ENCODE measurements at regions not wholly inside any gene's neighbourhood (a gene's known extent, or its start where the extent isn't known, plus 50 kb on each side); places are given as distances from the start of the nearest gene placed in this dataset.
"Not testable (repeated sequence)": the region's sequence is repeated elsewhere in the genome, so short reads cannot be mapped to it uniquely, and the experiment has no call there.

- POLR2A ChIA-PET, result no interaction called here
- H3K4me3 Mint-ChIP-seq, result no peak overlapping the region
- no peaks in the 10 kb centered on the region for H3K27me3 Mint-ChIP-seq
- H3K4me1 Mint-ChIP-seq, result no peaks in the 10 kb centered on the region
- no peak for ATAC-seq (ENCODE audit: low read depth)
- peaks cover 2% of the 10 kb centered on the region for H3K9me3 Mint-ChIP-seq
- H3K36me3 Mint-ChIP-seq, result no peaks in the 10 kb centered on the region
- DNase-seq, result no peak
- H3K27ac Mint-ChIP-seq, result no peak overlapping the region
These were observed 241.4 kb upstream of the DGKB start for GRCh38 chr7:15143936-15144335.

- Mint-ChIP-seq H3K27ac (no peak overlapping the region), H3K9me3 (peaks cover 2% of the 10 kb centered on the region), H3K4me1 (no peaks in the 10 kb centered on the region), H3K36me3 (no peaks in the 10 kb centered on the region), H3K4me3 (no peak overlapping the region), H3K27me3 (no peaks in the 10 kb centered on the region)
- DNase-seq (no peak), ATAC-seq (ENCODE audit: low read depth) (no peak)
- POLR2A ChIA-PET, result no interaction called here
These were observed 240.6 kb upstream of the DGKB start for GRCh38 chr7:15143121-15143520.

DNA sequence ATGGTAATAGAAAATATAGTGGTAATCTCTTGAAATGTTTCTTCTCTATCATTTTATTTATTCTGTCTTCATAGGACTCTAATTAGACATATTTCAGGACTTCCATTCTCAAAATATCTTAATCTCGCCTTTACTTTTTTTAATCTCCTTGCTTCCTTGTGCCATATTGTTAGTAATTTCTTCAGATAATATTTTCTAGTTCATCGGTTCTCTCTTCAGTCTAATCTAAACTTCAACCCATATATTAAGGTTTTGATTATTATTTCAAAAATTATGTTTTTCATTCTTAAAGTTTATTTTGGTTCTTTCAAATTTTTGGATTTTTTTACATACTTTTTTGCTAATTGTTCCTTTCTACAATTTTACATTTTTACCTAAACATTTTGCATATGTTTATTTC is 237.9 kb upstream of the DGKB start:
- H3K4me3 Mint-ChIP-seq, result no peak overlapping the region
- H3K27ac Mint-ChIP-seq, result no peak overlapping the region
- no peaks in the 10 kb centered on the region for H3K27me3 Mint-ChIP-seq
- POLR2A ChIA-PET, result no interaction called here
- H3K9me3 Mint-ChIP-seq, result no peaks in the 10 kb centered on the region
- no peaks in the 10 kb centered on the region for H3K4me1 Mint-ChIP-seq
- DNase-seq (no peak), ATAC-seq (ENCODE audit: low read depth) (no peak)
- H3K36me3 Mint-ChIP-seq, result no peaks in the 10 kb centered on the region

DNA sequence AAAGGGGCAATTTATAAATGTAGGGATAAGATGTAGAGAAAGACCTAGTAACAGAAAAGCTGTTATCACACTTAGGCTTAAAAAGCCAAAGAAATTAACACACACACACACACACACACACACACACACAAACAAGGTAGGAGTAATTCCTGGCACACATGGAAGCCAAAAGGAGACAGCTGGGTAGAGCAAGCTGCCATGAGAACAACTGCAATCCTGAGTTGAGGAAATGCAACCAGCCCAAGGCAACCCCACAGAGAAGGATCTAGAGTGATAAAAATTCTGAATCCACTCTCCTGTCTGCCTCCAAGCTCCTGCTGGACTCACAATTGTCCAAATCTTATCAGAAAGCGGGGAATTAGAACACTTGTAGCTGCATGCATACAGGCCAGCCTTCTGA is 229.1 kb upstream of the DGKB start:
- Mint-ChIP-seq H3K27ac (no peak overlapping the region), H3K4me1 (no peaks in the 10 kb centered on the region), H3K9me3 (peaks cover 3% of the 10 kb centered on the region), H3K4me3 (no peak overlapping the region), H3K36me3 (no peaks in the 10 kb centered on the region), H3K27me3 (no peaks in the 10 kb centered on the region)
- POLR2A ChIA-PET, result no interaction called here
- no peak for DNase-seq
- ATAC-seq (ENCODE audit: low read depth), result no peak

GRCh38 chr7:15130666-15131541 is 228.4 kb upstream of the DGKB start:
- Mint-ChIP-seq H3K4me3 (no peak overlapping the region), H3K27me3 (no peaks in the 10 kb centered on the region), H3K9me3 (peaks cover 3% of the 10 kb centered on the region), H3K27ac (no peak overlapping the region), H3K4me1 (no peaks in the 10 kb centered on the region), H3K36me3 (no peaks in the 10 kb centered on the region)
- POLR2A ChIA-PET, result no interaction called here
- no peak for ATAC-seq (ENCODE audit: low read depth)
- no peak for DNase-seq

DNA sequence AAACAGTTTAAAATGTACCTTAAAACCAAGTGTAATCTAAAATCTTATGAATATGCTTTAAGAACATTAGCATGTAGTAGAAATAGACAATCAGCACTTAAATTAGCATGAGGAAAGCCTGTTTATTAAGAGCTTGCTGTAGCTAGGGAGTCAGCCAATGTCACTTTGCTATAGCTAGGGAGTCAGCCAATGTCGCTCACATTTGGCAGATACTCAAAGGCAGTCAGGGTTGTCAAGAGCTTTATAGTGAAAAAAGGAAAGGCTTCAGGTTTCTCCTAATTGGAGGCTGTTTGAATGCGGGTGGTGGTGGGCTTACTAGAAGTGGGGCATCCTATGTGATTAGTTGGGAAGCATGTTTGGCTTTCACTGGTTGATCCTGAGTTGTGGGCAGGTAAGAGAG is 226.2 kb upstream of the DGKB start:
- Mint-ChIP-seq H3K27me3 (no peaks in the 10 kb centered on the region), H3K4me1 (no peaks in the 10 kb centered on the region), H3K4me3 (no peak overlapping the region), H3K9me3 (peaks cover 3% of the 10 kb centered on the region), H3K36me3 (no peaks in the 10 kb centered on the region), H3K27ac (no peak overlapping the region)
- DNase-seq, result no peak
- POLR2A ChIA-PET, result no interaction called here
- ATAC-seq (ENCODE audit: low read depth), result no peak

GRCh38 chr7:15126653-15127052 is 224.1 kb upstream of the DGKB start:
- H3K9me3 Mint-ChIP-seq; H3K36me3 Mint-ChIP-seq; DNase-seq; H3K4me1 Mint-ChIP-seq; H3K27me3 Mint-ChIP-seq; POLR2A ChIA-PET; H3K27ac Mint-ChIP-seq; H3K4me3 Mint-ChIP-seq; ATAC-seq (ENCODE audit: low read depth): not testable (repeated sequence)

DNA sequence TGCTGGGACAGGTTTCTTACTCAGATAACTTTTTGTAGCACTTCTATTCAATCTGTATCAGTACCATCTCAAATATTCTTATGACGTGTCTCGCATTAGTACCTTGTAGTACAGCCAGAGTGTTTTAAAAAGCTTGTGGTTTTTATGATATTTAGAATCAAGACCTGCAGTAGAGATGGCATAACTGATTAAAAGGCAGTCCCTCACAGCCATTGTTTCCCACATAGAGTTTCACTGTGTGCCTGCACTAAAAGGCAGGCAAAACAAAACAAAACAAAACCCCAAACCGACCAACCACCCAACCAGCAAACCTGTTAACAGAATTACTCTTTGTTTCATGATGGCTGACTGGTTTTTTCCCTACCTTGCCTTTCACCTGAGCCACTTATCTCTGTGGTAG is 221.3 kb upstream of the DGKB start:
- H3K27me3 Mint-ChIP-seq, result no peaks in the 10 kb centered on the region
- no peaks in the 10 kb centered on the region for H3K4me1 Mint-ChIP-seq
- H3K9me3 Mint-ChIP-seq, result peaks cover 3% of the 10 kb centered on the region
- H3K27ac Mint-ChIP-seq, result no peak overlapping the region
- DNase-seq, result no peak
- no peak overlapping the region for H3K4me3 Mint-ChIP-seq
- no peak for ATAC-seq (ENCODE audit: low read depth)
- H3K36me3 Mint-ChIP-seq, result no peaks in the 10 kb centered on the region
- POLR2A ChIA-PET, result no interaction called here

DNA sequence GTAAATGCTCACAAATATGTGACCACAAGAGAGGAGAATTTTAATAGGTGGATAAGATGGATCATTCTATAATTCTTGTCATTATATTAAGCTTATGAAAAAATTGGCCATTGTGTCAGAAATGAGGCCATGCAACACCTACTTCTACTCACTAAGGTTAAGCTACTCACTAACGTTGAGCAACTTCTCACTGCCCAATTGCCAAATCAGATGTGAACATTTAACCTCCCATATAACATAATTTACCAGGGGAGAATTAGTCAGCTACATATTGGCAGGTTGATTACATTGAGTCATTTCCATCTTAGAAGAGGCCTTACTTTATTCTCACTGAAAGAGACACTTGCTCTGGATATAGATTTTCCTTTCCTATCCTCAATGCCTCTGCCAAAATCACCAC is 211.2 kb upstream of the DGKB start:
- POLR2A ChIA-PET, result no interaction called here
- peaks cover 4% of the 10 kb centered on the region for H3K9me3 Mint-ChIP-seq
- H3K27ac Mint-ChIP-seq, result no peak overlapping the region
- no peaks in the 10 kb centered on the region for H3K36me3 Mint-ChIP-seq
- no peak for DNase-seq
- no peak for ATAC-seq (ENCODE audit: low read depth)
- H3K4me1 Mint-ChIP-seq, result no peaks in the 10 kb centered on the region
- no peaks in the 10 kb centered on the region for H3K27me3 Mint-ChIP-seq
- no peak overlapping the region for H3K4me3 Mint-ChIP-seq

DNA sequence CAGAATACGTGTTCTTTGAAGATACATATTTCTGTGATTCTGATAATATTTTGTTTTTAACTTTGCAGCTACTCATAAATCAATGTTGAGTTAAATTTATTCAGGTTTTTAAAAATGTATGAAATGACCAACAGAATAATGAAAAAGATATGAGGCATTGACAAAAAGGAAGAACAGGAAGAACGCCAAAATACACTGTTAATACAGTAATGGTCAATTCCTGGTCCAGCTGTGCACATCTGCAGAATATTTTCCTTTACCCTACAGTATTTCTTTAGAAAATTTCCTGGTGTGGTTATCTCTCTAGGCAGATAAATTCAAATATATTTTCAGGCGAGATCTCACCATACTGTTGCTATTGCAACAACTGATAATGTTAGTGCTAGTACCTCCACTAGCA is 203.2 kb upstream of the DGKB start:
- Mint-ChIP-seq H3K36me3 (no peaks in the 10 kb centered on the region), H3K27ac (no peak overlapping the region), H3K27me3 (no peaks in the 10 kb centered on the region), H3K4me1 (no peaks in the 10 kb centered on the region), H3K4me3 (no peak overlapping the region), H3K9me3 (peaks cover 6% of the 10 kb centered on the region)
- DNase-seq (no peak), ATAC-seq (ENCODE audit: low read depth) (no peak)
- POLR2A ChIA-PET, result no interaction called here

- no peak for ATAC-seq (ENCODE audit: low read depth)
- H3K36me3 Mint-ChIP-seq, result no peaks in the 10 kb centered on the region
- no peak overlapping the region for H3K4me3 Mint-ChIP-seq
- H3K9me3 Mint-ChIP-seq, result peaks cover 5% of the 10 kb centered on the region
- H3K27me3 Mint-ChIP-seq, result no peaks in the 10 kb centered on the region
- no peaks in the 10 kb centered on the region for H3K4me1 Mint-ChIP-seq
- no peak for DNase-seq
- no peak overlapping the region for H3K27ac Mint-ChIP-seq
- POLR2A ChIA-PET, result no interaction called here
These were observed 202.0 kb upstream of the DGKB start for GRCh38 chr7:15104411-15105092.

GRCh38 chr7:15099074-15099473 is 196.5 kb upstream of the DGKB start:
- no peak for DNase-seq
- Mint-ChIP-seq H3K27ac (no peak overlapping the region), H3K4me1 (no peaks in the 10 kb centered on the region), H3K27me3 (no peaks in the 10 kb centered on the region), H3K4me3 (no peak overlapping the region), H3K9me3 (peaks cover 2% of the 10 kb centered on the region), H3K36me3 (no peaks in the 10 kb centered on the region)
- ATAC-seq (ENCODE audit: low read depth), result no peak
- POLR2A ChIA-PET, result no interaction called here

GRCh38 chr7:15096853-15097252 is 194.3 kb upstream of the DGKB start:
- H3K27me3 Mint-ChIP-seq, result no peaks in the 10 kb centered on the region
- no peaks in the 10 kb centered on the region for H3K36me3 Mint-ChIP-seq
- ATAC-seq (ENCODE audit: low read depth) (no peak), DNase-seq (no peak)
- no peak overlapping the region for H3K4me3 Mint-ChIP-seq
- H3K9me3 Mint-ChIP-seq, result peaks cover 2% of the 10 kb centered on the region
- H3K4me1 Mint-ChIP-seq, result no peaks in the 10 kb centered on the region
- H3K27ac Mint-ChIP-seq, result no peak overlapping the region
- POLR2A ChIA-PET, result no interaction called here

GRCh38 chr7:15094989-15095388 is 192.4 kb upstream of the DGKB start:
- ATAC-seq (ENCODE audit: low read depth), result no peak
- no peak overlapping the region for H3K4me3 Mint-ChIP-seq
- no peaks in the 10 kb centered on the region for H3K36me3 Mint-ChIP-seq
- DNase-seq, result no peak
- no peak overlapping the region for H3K27ac Mint-ChIP-seq
- H3K9me3 Mint-ChIP-seq, result peaks cover 2% of the 10 kb centered on the region
- no peaks in the 10 kb centered on the region for H3K4me1 Mint-ChIP-seq
- no peaks in the 10 kb centered on the region for H3K27me3 Mint-ChIP-seq
- POLR2A ChIA-PET, result no interaction called here
